ENCODE measurements at regions not wholly inside any gene's neighbourhood (a gene's known extent, or its start where the extent isn't known, plus 50 kb on each side); places are given as distances from the start of the nearest gene placed in this dataset.

- no peak for ATAC-seq
- DNase-seq = no peak
- 85 to 94% (median 94%) methylated on average over 2 of the region's 2 CpGs for WGBS, 3 donors
- no peaks in the 10 kb centered on the region for H3K27me3 ChIP-seq (ENCODE audit: insufficient read depth in 3 of 3, low read length in 2 of 3)
- H3K27ac ChIP-seq = no peak overlapping the region
- intact Hi-C loops (cut with DNase I) = no loop called here
- no peaks in the 10 kb centered on the region for H3K9me3 ChIP-seq
- H3K4me1 ChIP-seq = no peaks in the 10 kb centered on the region
- H3K36me3 ChIP-seq (ENCODE audit: insufficient read depth in 1 of 2, low read depth in 1 of 2) = no peaks in the 10 kb centered on the region
- TF ChIP-seq CTCF (IDR thresholded peaks at IDR 0.05) = no peak
- no peak overlapping the region for H3K4me3 ChIP-seq
Observed at GRCh38 chr12:43126652-43127375, 425.2 kb downstream of the ADAMTS20 start.

DNA sequence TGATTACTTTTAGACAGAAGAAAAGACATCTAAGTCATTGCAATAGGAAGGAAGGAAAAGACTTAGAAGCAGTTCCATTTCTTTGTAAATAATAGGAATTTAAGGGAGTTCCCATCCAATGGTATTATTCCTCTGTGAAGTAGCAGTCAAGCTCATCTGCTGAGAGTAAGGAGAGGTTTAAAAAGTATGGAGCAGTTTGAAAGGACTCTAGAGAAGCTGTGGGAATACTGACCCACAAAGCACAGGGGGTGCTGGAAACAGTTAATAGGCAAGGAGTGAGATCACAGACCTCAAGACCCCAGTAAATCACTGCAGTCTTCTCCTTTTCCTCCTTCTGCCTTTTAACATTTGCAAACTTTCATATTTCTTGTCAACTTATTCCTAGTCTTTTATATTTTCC, 428.5 kb downstream of the ADAMTS20 start:
- ATAC-seq (no peak), DNase-seq (no peak)
- intact Hi-C loops (cut with DNase I) = no loop called here
- Histone ChIP-seq H3K27me3 (ENCODE audit: insufficient read depth in 3 of 3, low read length in 2 of 3) (no peaks in the 10 kb centered on the region), H3K4me3 (no peak overlapping the region), H3K4me1 (no peaks in the 10 kb centered on the region), H3K9me3 (no peaks in the 10 kb centered on the region), H3K36me3 (ENCODE audit: insufficient read depth in 1 of 2, low read depth in 1 of 2) (no peaks in the 10 kb centered on the region), H3K27ac (no peak overlapping the region)
- TF ChIP-seq CTCF (IDR thresholded peaks at IDR 0.05) = no peak

- Histone ChIP-seq H3K9me3 (no peaks in the 10 kb centered on the region), H3K4me1 (no peaks in the 10 kb centered on the region), H3K4me3 (no peak overlapping the region), H3K36me3 (ENCODE audit: insufficient read depth in 1 of 2, low read depth in 1 of 2) (no peaks in the 10 kb centered on the region), H3K27ac (no peak overlapping the region), H3K27me3 (ENCODE audit: insufficient read depth in 3 of 3, low read length in 2 of 3) (no peaks in the 10 kb centered on the region)
- DNase-seq (no peak), ATAC-seq (no peak)
- TF ChIP-seq CTCF (IDR thresholded peaks at IDR 0.05) = no peak
- 68 to 76% (median 73%) methylated on average over 1 of the region's 1 CpG for WGBS, 3 donors
- intact Hi-C loops (cut with DNase I) = no loop called here
Observed at GRCh38 chr12:43120150-43120549, 431.9 kb downstream of the ADAMTS20 start.

GRCh38 chr12:43118881-43119280, 433.1 kb downstream of the ADAMTS20 start:
- no peaks in the 10 kb centered on the region for H3K4me1 ChIP-seq
- no peak for ATAC-seq
- H3K27me3 ChIP-seq (ENCODE audit: insufficient read depth in 3 of 3, low read length in 2 of 3) = no peaks in the 10 kb centered on the region
- H3K27ac ChIP-seq = no peak overlapping the region
- intact Hi-C loops (cut with DNase I) = no loop called here
- no peaks in the 10 kb centered on the region for H3K9me3 ChIP-seq
- no peak for TF ChIP-seq CTCF (IDR thresholded peaks at IDR 0.05)
- no peak for DNase-seq
- no peaks in the 10 kb centered on the region for H3K36me3 ChIP-seq (ENCODE audit: insufficient read depth in 1 of 2, low read depth in 1 of 2)
- no peak overlapping the region for H3K4me3 ChIP-seq

GRCh38 chr12:43118234-43118633, 433.8 kb downstream of the ADAMTS20 start:
- H3K36me3 ChIP-seq (ENCODE audit: insufficient read depth in 1 of 2, low read depth in 1 of 2) = no peaks in the 10 kb centered on the region
- no peaks in the 10 kb centered on the region for H3K4me1 ChIP-seq
- H3K27me3 ChIP-seq (ENCODE audit: insufficient read depth in 3 of 3, low read length in 2 of 3) = no peaks in the 10 kb centered on the region
- ATAC-seq = no peak
- H3K27ac ChIP-seq = no peak overlapping the region
- H3K9me3 ChIP-seq = no peaks in the 10 kb centered on the region
- no peak for DNase-seq
- no peak for TF ChIP-seq CTCF (IDR thresholded peaks at IDR 0.05)
- intact Hi-C loops (cut with DNase I) = no loop called here
- H3K4me3 ChIP-seq = no peak overlapping the region
